ENCODE measurements at regions not wholly inside any gene's neighbourhood (a gene's known extent, or its start where the extent isn't known, plus 50 kb on each side); places are given as distances from the start of the nearest gene placed in this dataset.

DNA sequence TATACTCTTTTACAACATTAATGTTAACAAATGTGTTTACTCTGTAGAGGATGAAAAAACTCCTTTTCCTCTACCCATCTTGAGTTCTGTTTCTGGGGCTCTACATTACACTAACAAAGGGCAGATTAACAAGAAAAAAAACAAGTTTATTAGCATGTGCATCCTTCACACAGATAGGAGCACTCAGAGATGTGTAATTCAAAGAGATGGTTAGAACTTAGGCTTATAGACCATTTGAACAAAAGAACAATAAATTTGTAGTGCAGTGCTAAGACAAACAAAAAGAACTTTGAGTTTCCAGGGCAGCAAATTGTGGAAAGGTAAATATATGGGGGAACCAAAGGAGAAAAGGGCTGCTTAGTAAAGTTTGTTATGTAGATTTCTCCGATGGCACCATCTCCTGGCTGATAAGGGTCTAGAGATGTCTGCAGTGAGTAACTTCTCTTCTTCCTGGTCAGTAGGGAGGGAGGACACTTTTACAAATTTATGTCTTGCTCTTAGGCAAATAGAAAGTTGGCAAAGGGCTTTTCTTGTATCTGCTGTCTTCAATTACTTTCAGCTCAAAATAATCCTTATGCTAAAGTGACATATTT, 1249.9 kb upstream of the TENM3 start (continued):
- no peak for TF ChIP-seq ELF4 (CRISPR knock-in tag; IDR thresholded peaks at IDR 0.05; ENCODE audit: borderline replicate concordance)
- TF ChIP-seq ASH2L (IDR thresholded peaks at IDR 0.05; ENCODE audit: insufficient read length, low read depth, low read length): no peak
- TF ChIP-seq, protein P1, sequence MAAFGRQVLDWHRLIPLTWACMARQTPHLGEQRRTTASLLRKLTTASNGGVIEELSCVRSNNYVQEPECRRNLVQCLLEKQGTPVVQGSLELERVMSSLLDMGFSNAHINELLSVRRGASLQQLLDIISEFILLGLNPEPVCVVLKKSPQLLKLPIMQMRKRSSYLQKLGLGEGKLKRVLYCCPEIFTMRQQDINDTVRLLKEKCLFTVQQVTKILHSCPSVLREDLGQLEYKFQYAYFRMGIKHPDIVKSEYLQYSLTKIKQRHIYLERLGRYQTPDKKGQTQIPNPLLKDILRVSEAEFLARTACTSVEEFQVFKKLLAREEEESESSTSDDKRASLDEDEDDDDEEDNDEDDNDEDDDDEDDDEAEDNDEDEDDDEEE (CRISPR knock-in tag; IDR thresholded peaks at IDR 0.05): no peak
- TF ChIP-seq ZNF672 (CRISPR knock-in tag; IDR thresholded peaks at IDR 0.05): no peak
- no peak for TF ChIP-seq CHD4 (IDR thresholded peaks at IDR 0.05; ENCODE audit: borderline replicate concordance, low read length)
- TF ChIP-seq FOXA1 (IDR thresholded peaks at IDR 0.05): no peak
- TF ChIP-seq FOXA1 (CRISPR knock-in tag; IDR thresholded peaks at IDR 0.05): no peak

DNA sequence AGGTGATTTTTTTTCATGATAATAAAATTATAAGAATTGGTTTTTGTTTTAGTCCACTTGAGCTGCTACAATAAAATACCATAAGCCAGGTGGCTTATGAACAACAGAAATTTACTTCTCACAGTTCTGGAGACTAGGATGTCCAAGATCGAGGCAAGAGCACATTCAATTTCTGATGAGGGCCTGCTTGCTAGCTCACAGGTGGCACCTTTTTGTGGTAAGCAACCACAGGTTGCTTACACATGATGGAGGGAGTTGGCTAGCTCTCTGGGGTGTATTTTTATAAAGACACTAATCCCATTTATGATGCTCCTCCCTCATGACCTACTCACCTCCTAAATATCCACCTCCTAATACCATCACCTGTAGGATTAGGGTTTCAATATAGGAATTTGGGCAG, 1248.5 kb upstream of the TENM3 start:
- Histone ChIP-seq H3K9me3 (ENCODE audit: low read length) (no peaks in the 10 kb centered on the region), H3K27me3 (ENCODE audit: control insufficient read depth in 1 of 2, insufficient read depth in 2 of 2, low read length in 2 of 2) (no peaks in the 10 kb centered on the region), H3K79me2 (ENCODE audit: insufficient read depth, low read length) (no peaks in the 10 kb centered on the region), H2AFZ (ENCODE audit: low read length) (no peak overlapping the region), H3K4me3 (replicated peaks in 1 of 3; ENCODE audit: insufficient read depth in 1 of 3, low read depth in 2 of 3, low read length in 3 of 3) (no peak overlapping the region), H3K4me1 (ENCODE audit: insufficient read depth, low read length) (no peaks in the 10 kb centered on the region), H3K36me3 (replicated peaks in 1 of 2; ENCODE audit: control insufficient read depth in 1 of 2, insufficient read depth in 2 of 2, low read length in 2 of 2) (no peaks in the 10 kb centered on the region), H3K27ac (ENCODE audit: extremely low read length, insufficient read depth, low read length) (no peak overlapping the region), H3K4me2 (ENCODE audit: low read depth, low read length) (no peak overlapping the region), H4K20me1 (ENCODE audit: insufficient read depth, low read length) (no peaks in the 10 kb centered on the region), H3K9ac (ENCODE audit: insufficient read depth, low read depth, low read length) (no peak overlapping the region)
- no peak for DNase-seq (ENCODE audit: low spot score)
- CTCF ChIA-PET (ENCODE audit: low intra/inter-chr PET ratio, low total read pairs): no interaction called here
- no peak for ATAC-seq
- no peak for TF ChIP-seq ZNF343 (CRISPR knock-in tag; IDR thresholded peaks at IDR 0.05)
- no peak for TF ChIP-seq SOX6 (IDR thresholded peaks at IDR 0.05)
- TF ChIP-seq SOX6 (CRISPR knock-in tag; IDR thresholded peaks at IDR 0.05): no peak
- TF ChIP-seq SRF (IDR thresholded peaks at IDR 0.05; ENCODE audit: low read depth, low read length): no peak
- TF ChIP-seq, protein P2, sequence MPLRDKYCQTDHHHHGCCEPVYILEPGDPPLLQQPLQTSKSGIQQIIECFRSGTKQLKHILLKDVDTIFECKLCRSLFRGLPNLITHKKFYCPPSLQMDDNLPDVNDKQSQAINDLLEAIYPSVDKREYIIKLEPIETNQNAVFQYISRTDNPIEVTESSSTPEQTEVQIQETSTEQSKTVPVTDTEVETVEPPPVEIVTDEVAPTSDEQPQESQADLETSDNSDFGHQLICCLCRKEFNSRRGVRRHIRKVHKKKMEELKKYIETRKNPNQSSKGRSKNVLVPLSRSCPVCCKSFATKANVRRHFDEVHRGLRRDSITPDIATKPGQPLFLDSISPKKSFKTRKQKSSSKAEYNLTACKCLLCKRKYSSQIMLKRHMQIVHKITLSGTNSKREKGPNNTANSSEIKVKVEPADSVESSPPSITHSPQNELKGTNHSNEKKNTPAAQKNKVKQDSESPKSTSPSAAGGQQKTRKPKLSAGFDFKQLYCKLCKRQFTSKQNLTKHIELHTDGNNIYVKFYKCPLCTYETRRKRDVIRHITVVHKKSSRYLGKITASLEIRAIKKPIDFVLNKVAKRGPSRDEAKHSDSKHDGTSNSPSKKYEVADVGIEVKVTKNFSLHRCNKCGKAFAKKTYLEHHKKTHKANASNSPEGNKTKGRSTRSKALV (CRISPR knock-in tag; IDR thresholded peaks at IDR 0.05): no peak
- no peak for TF ChIP-seq ZNF441 (CRISPR knock-in tag; IDR thresholded peaks at IDR 0.05; ENCODE audit: borderline replicate concordance)
- in situ Hi-C loops (cut with HindIII; ENCODE audit: extremely low pct_ligation_motif_present, low pct_unique_long_range_greater_than_20kb): no loop called here
- WGBS (ENCODE audit: low lambda C conversion rate): 0% methylated on average over 1 of the region's 1 CpG
- FAIRE-seq: no peak
- POLR2A ChIA-PET: no interaction called here
- BruUV-seq (replicated peaks): no TSS peak
- intact Hi-C loops (cut with micrococcal nuclease; ENCODE audit: unreplicated experiment): no loop called here

Data from HepG2 (cell line).